BLaER1 (cell line): ENCODE measurements at regions not wholly inside any gene's neighbourhood (a gene's known extent, or its start where the extent isn't known, plus 50 kb on each side); places are given as distances from the start of the nearest gene placed in this dataset.

ENCODE experiments used
- H3K27ac ChIP-seq: shearing (Covaris generic); formaldehyde crosslinking; 2 replicates; pipeline ENCODE4 v1.8.1; 2022
- H3K27me3 ChIP-seq: shearing (Covaris generic); formaldehyde crosslinking; 2 replicates; pipeline ENCODE4 v1.8.1; 2022
- H3K36me3 ChIP-seq: shearing (Covaris generic); formaldehyde crosslinking; 2 replicates; pipeline ENCODE4 v1.8.1; 2022
- H3K4me1 ChIP-seq: shearing (Covaris generic); formaldehyde crosslinking; 2 replicates; pipeline ENCODE4 v1.8.1; 2022
- H3K4me2 ChIP-seq: shearing (Covaris generic); formaldehyde crosslinking; 2 replicates; pipeline ENCODE4 v1.8.1; 2022
- H3K4me3 ChIP-seq: shearing (Covaris generic); formaldehyde crosslinking; 2 replicates; pipeline ENCODE4 v1.8.1; 2022
- H3K9ac ChIP-seq: shearing (Covaris generic); formaldehyde crosslinking; 2 replicates; pipeline ENCODE4 v1.8.1; 2022
- H3K9me3 ChIP-seq: shearing (Covaris generic); formaldehyde crosslinking; 2 replicates; pipeline ENCODE4 v1.8.1; 2022
- H4K20me1 ChIP-seq: shearing (Covaris generic); formaldehyde crosslinking; 2 replicates; pipeline ENCODE4 v1.8.1; 2022
- Cebpa-rat ChIP-seq: shearing (Covaris generic); IDR thresholded peaks from 2 replicates; pipeline ENCODE4 v1.8.1; 2022

DNA sequence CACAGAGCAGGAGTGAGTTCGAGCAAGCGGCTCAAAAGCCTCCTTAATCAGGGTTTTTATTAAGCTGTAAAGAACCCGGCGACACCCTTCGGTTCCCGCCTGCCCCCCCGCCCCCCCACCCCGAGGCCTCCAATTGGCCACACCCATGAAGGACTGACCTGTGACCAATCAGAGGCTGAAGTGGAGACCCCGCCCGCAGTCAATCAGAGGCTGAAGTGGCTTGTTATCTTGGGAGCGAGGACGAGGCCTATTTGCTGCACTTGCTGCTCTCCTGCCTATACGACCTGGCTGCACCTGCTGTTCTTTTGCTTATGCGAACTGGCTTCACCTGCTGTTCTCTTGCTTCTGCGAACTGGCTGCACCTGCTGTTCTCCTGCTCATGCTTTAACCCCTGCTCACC lies 844.9 kb downstream of the OLFM4 start:
- Histone ChIP-seq H3K4me2 (no peak overlapping the region), H3K9ac (no peak overlapping the region), H3K4me3 (no peak overlapping the region), H3K27ac (no peak overlapping the region), H3K27me3 (no peaks in the 10 kb centered on the region), H3K4me1 (no peaks in the 10 kb centered on the region), H4K20me1 (no peaks in the 10 kb centered on the region), H3K9me3 (no peaks in the 10 kb centered on the region), H3K36me3 (no peaks in the 10 kb centered on the region)
- TF ChIP-seq Cebpa-rat = no peak

DNA sequence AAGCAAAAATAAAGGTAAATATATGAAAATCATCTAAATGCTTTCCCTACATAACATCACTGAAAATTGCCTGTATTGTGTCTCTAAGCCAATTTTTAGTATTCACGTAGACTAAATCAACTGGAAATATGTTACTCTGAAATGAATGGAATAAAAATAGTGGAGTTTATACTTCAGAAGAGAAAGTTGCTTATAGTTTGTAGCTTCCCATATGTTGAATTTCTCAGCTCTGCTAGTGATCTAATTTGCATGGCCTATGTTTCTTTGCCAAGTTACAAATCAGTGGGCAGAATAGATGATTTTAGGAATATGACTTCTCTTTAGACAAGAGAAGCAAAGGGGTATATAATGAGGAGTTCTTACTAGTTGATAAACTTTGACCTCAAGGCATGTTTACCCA lies 850.2 kb downstream of the OLFM4 start:
- Histone ChIP-seq H3K4me2 (no peak overlapping the region), H3K27ac (no peak overlapping the region), H3K4me1 (no peaks in the 10 kb centered on the region), H3K27me3 (no peaks in the 10 kb centered on the region), H4K20me1 (no peaks in the 10 kb centered on the region), H3K36me3 (no peaks in the 10 kb centered on the region), H3K9me3 (no peaks in the 10 kb centered on the region), H3K4me3 (no peak overlapping the region), H3K9ac (no peak overlapping the region)
- no peak for TF ChIP-seq Cebpa-rat

DNA sequence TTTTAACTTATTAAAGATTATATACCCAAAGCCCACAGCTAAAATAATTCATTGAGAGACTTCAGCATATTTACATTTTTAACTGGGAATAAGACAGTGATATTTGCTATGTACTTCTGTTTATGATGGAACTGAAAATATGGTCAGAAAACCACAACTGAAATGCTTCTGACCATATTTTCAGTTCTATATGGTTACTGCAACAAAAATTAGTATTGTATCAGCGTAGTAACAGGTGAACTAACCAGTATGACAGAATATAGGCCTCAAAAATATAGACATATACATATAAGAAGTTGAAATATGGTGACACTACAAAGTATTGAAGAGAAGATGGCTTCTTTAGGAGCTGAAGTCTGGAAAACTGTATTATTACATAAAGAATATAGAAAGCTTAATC lies 857.4 kb downstream of the OLFM4 start:
- H3K4me1 ChIP-seq = no peaks in the 10 kb centered on the region
- H3K4me3 ChIP-seq = no peak overlapping the region
- no peak overlapping the region for H3K4me2 ChIP-seq
- H3K27me3 ChIP-seq = no peaks in the 10 kb centered on the region
- no peaks in the 10 kb centered on the region for H4K20me1 ChIP-seq
- H3K9me3 ChIP-seq = no peaks in the 10 kb centered on the region
- H3K27ac ChIP-seq = no peak overlapping the region
- TF ChIP-seq Cebpa-rat = no peak
- H3K36me3 ChIP-seq = no peaks in the 10 kb centered on the region
- no peak overlapping the region for H3K9ac ChIP-seq

DNA sequence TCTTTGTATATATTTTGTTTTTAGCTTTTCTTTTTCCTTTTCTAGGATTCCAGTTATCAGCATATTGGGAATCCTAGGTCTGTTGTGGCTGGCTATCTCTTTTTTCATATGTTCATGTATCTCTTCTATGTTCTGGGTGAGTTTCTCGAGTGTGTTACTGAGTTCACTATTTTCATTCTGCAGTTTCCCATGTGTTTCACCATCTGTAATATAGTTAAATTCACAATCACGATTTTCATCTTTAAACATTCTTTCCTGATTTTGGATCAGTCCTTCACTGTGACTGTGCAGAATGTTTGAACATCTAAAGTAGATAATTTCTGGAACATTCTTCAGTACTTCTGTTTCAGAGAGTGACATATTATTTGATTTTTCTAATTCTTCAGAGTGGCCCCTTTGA lies 862.1 kb downstream of the OLFM4 start:
- H3K9me3 ChIP-seq = no peaks in the 10 kb centered on the region
- no peak overlapping the region for H3K9ac ChIP-seq
- no peak overlapping the region for H3K4me3 ChIP-seq
- H3K27me3 ChIP-seq = no peaks in the 10 kb centered on the region
- H3K27ac ChIP-seq = no peak overlapping the region
- TF ChIP-seq Cebpa-rat = no peak
- H4K20me1 ChIP-seq = no peaks in the 10 kb centered on the region
- H3K4me1 ChIP-seq = no peaks in the 10 kb centered on the region
- H3K4me2 ChIP-seq = no peak overlapping the region
- no peaks in the 10 kb centered on the region for H3K36me3 ChIP-seq

DNA sequence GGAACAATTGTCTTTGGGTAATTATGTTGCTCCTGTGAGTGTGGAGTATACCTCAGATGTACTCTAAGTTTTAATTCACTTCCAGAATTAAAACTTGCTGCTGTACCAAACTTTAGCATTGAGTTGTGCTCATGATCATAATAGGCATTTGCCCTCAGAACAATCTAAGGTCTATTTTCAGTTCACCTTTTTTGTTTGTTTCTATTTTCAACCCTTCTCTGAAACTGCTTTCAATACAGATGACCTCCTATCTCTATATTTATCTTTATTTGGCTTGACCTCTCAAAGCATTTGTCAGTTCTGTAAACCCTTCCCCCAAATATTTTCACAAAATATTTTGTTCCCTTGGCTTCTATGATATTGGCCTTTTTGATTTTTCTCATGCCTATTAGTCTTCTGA lies 873.0 kb downstream of the OLFM4 start:
- Histone ChIP-seq H3K4me3 (no peak overlapping the region), H3K27me3 (no peaks in the 10 kb centered on the region), H3K4me2 (no peak overlapping the region), H4K20me1 (no peaks in the 10 kb centered on the region), H3K9me3 (no peaks in the 10 kb centered on the region), H3K27ac (no peak overlapping the region), H3K9ac (no peak overlapping the region), H3K36me3 (no peaks in the 10 kb centered on the region), H3K4me1 (no peaks in the 10 kb centered on the region)
- TF ChIP-seq Cebpa-rat = no peak

DNA sequence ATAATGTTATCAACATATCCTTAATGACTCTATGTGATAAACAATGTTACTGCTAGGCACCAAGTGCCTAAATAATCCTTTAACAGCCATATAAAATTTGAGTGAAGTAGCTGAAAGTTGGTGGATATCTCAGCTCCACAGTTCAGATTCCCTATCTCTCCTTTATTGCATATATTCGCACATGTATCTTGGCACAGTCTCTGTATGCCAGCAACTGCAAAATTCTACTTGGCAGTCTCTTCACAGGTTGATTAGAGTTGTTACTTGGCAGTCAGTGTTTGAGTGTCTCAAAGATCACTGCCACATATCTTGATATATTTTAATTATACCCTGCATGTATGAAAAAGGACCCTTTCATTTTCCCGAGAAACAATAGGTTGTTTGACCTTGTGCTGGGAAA lies 879.3 kb downstream of the OLFM4 start:
- Histone ChIP-seq H3K4me3 (no peak overlapping the region), H3K4me1 (no peaks in the 10 kb centered on the region), H3K27me3 (no peaks in the 10 kb centered on the region), H3K27ac (no peak overlapping the region), H4K20me1 (no peaks in the 10 kb centered on the region), H3K9me3 (no peaks in the 10 kb centered on the region), H3K9ac (no peak overlapping the region), H3K4me2 (no peak overlapping the region), H3K36me3 (no peaks in the 10 kb centered on the region)
- no peak for TF ChIP-seq Cebpa-rat

DNA sequence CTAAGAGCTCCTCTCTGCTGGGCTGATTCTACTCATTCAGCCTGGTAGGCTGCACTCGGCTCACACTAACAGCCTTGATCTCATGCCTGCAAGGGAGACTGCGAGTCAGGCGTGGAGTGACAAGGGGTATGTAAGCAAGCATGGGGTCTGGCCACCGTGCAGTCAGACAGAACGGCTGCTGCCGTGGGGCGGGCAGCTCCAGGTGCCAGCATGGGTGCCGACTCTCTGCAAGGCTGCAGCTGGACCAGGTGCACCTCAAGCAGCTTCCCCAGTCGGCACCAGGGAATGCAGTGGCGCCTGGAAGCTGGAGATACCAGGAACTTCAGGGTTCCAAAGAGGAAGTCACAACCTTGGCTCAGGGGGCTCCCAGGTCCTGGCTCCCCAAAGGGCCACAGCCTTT lies 892.3 kb downstream of the OLFM4 start:
- no peak overlapping the region for H3K4me2 ChIP-seq
- H4K20me1 ChIP-seq = no peaks in the 10 kb centered on the region
- H3K4me1 ChIP-seq = no peaks in the 10 kb centered on the region
- no peak overlapping the region for H3K9ac ChIP-seq
- no peak overlapping the region for H3K27ac ChIP-seq
- no peaks in the 10 kb centered on the region for H3K27me3 ChIP-seq
- H3K9me3 ChIP-seq = no peaks in the 10 kb centered on the region
- no peak overlapping the region for H3K4me3 ChIP-seq
- H3K36me3 ChIP-seq = no peaks in the 10 kb centered on the region
- TF ChIP-seq Cebpa-rat = no peak

DNA sequence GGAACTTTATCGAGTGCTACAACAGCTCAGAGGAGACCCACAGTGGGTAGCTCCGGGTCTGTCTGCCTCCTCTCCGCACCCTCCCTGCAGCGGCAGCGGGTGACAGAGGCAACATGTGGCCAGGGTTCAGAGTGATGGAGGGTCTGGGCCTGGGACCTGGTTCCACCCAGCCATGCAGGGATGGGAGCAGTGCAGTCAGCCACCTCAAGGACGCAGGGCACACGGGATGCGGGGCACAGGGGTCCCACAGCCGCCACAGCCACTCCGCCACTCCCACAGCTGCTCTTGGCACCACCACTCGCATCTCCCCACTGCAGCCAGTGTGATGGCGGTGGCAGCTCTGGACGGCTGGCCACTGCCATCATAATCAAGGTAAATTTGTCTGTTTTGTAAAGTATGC lies 892.9 kb downstream of the OLFM4 start:
- no peaks in the 10 kb centered on the region for H4K20me1 ChIP-seq
- no peak for TF ChIP-seq Cebpa-rat
- no peaks in the 10 kb centered on the region for H3K4me1 ChIP-seq
- no peak overlapping the region for H3K4me3 ChIP-seq
- no peak overlapping the region for H3K27ac ChIP-seq
- no peak overlapping the region for H3K4me2 ChIP-seq
- no peaks in the 10 kb centered on the region for H3K27me3 ChIP-seq
- no peaks in the 10 kb centered on the region for H3K9me3 ChIP-seq
- H3K9ac ChIP-seq = no peak overlapping the region
- no peaks in the 10 kb centered on the region for H3K36me3 ChIP-seq

DNA sequence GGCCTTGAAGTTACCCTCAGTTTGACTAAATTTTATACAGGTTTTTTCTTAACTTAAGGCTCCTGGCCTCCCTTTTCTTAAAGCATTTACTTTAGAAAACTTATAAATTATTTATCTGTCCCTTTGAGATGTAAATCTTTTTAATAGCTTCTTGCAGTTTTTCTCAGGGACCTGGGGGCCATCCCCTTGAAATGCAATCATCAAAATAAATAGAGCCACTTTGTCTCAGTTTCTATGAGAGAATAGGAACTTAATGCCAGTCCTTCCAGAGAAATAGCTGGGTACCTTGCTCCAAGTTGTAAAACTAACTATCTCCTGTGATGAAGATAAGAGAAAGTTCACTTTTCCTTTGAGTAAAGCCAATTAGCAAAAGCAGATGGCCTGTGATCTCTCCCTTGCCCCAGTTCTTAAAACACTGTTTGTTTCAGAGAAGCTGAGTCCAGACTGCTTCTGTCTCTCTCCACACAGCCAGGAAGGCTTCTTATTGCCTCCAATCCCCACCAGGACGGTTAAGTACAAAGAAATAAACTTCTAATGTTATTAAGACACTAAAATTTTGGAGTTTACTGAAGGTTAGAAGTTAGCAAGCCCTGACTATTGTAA lies 913.1 kb downstream of the OLFM4 start:
- H3K27ac ChIP-seq = no peak overlapping the region
- H3K4me2 ChIP-seq = no peak overlapping the region
- H3K9ac ChIP-seq = no peak overlapping the region
- H3K4me3 ChIP-seq = no peak overlapping the region
- no peaks in the 10 kb centered on the region for H3K27me3 ChIP-seq
- no peaks in the 10 kb centered on the region for H3K36me3 ChIP-seq
- H4K20me1 ChIP-seq = no peaks in the 10 kb centered on the region
- no peaks in the 10 kb centered on the region for H3K9me3 ChIP-seq
- TF ChIP-seq Cebpa-rat = no peak
- no peaks in the 10 kb centered on the region for H3K4me1 ChIP-seq

DNA sequence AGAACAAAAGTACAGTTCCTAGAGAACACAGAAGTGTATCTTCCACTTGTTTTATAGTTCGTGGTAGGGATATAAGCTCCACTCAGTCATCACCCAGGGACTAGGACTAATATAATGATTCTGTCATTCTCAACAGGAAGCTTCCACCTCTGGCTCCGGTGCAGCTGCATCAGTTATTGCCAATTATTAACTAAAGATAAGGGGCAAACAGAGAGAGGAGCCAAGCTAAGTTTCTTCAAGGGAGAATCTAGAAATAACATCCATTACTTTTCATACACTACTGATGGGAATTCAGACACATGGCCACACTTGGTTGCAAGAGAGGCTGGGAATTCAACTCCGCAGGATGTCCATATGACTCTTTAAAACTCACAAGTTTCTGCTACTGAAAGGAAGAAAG lies 917.9 kb downstream of the OLFM4 start:
- H3K4me3 ChIP-seq = no peak overlapping the region
- H3K27me3 ChIP-seq = no peaks in the 10 kb centered on the region
- H3K9me3 ChIP-seq = no peaks in the 10 kb centered on the region
- no peaks in the 10 kb centered on the region for H4K20me1 ChIP-seq
- H3K9ac ChIP-seq = no peak overlapping the region
- no peak overlapping the region for H3K27ac ChIP-seq
- no peaks in the 10 kb centered on the region for H3K36me3 ChIP-seq
- no peak overlapping the region for H3K4me2 ChIP-seq
- H3K4me1 ChIP-seq = no peaks in the 10 kb centered on the region
- no peak for TF ChIP-seq Cebpa-rat

DNA sequence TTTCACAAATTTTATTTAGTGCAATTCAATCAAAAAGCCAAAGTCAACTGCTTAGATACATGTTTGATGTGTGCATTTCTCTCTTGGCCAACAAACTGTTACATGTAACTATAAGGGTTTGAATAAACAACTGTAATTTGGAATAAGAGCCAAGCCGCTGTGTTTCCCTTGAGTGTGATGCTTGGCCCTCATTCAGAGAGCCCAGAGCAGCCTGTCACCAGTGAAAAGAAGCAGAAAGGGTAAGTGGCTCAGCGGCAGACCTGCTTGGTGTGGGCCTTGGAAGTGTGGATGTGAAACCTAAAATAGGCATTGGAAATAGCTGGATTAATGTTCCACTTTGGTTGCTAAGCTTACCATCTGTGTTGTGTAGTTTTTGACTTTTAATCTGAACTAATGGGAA lies 924.6 kb downstream of the OLFM4 start:
- Histone ChIP-seq H3K36me3 (no peaks in the 10 kb centered on the region), H3K9me3 (no peaks in the 10 kb centered on the region), H3K9ac (no peak overlapping the region), H3K4me3 (no peak overlapping the region), H3K27ac (no peak overlapping the region), H4K20me1 (no peaks in the 10 kb centered on the region), H3K4me2 (no peak overlapping the region), H3K27me3 (no peaks in the 10 kb centered on the region), H3K4me1 (no peaks in the 10 kb centered on the region)
- TF ChIP-seq Cebpa-rat = no peak
